GM12872 (cell line): ENCODE measurements at regions not wholly inside any gene's neighbourhood (a gene's known extent, or its start where the extent isn't known, plus 50 kb on each side); places are given as distances from the start of the nearest gene placed in this dataset.

Experiments
- CTCF ChIP-seq: IDR thresholded peaks from 3 replicates; pipeline ENCODE4 v1.5.1; 2011; ENCODE audit warnings: low read depth, mild to moderate bottlenecking, low read length, moderate library complexity; ENCODE audit not compliant: insufficient read depth

- TF ChIP-seq CTCF = no peak
These were observed 51.6 kb upstream of the PMEPA1 start for GRCh38 chr20:57761413-57761734.

DNA sequence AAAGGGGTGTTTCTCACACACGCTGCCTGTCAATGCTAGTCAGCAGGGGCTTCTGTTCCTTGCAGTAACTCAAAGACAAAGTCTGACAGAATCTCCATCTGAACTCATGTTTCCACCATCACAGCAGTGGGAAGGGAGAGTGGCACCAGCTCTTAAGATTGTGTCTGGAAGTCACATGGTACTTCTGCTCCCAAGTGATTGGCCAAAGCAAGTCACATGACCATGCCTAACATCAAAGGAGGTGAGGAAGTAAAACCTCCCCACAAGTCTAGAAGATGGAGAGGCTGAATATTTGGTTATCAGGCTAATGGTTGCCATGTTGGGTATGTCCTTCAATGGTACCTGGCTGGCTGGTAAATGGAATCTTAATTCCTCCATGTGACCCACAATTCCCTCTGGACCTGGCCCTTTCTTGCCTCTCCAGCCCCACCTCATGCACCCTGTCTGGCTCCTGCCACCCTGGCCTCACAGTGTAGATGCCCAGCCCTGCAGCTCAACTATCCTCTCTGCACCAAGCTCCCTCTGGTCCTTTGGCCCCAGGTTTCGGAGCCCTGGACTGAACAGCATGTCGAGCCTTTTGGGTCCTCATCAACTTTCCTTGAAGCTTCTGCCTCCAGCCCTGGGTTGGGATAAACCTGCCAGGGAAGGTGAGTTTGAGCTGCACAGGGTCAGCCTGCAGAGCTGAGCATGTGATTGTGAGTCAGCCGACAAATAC, 51.0 kb upstream of the PMEPA1 start:
- no peak for TF ChIP-seq CTCF

GRCh38 chr20:57759724-57760123, 49.9 kb upstream of the PMEPA1 start:
- no peak for TF ChIP-seq CTCF
